Activated T-cell treated with anti-CD3 and anti-CD28 coated beads, Interleukin-2, amount 50 U/mL, for 48 hours (primary cell): ENCODE measurements at regions not wholly inside any gene's neighbourhood (a gene's known extent, or its start where the extent isn't known, plus 50 kb on each side); places are given as distances from the start of the nearest gene placed in this dataset.
"Not testable (repeated sequence)": the region's sequence is repeated elsewhere in the genome, so short reads cannot be mapped to it uniquely, and the experiment has no call there.

Experiments used
- DNase-seq, 2 experiments: peaks; one replicate each; pipeline ENCODE4 v3.0.0-alpha.2; 2020

DNA sequence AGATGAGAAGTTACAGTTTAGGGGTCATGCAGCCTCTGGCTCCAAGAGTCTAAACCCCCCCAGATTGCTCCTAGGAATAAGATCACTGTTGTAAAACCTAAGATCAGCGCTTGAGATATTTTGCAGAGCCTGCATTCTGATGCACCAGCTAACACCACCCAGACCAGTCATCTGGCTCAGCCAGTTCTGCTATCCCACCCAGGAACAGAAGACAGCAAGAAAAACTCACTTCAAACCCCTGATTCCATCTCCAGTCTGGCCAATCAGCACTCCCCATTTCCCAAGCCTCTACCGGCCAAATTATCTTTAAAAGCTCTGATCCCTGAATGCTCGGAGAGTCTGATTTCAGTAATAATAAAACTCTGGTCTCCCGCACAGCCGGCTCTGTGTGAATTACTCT is 158.6 kb downstream of the ZNF664 start:
- DNase-seq = no peak

DNA sequence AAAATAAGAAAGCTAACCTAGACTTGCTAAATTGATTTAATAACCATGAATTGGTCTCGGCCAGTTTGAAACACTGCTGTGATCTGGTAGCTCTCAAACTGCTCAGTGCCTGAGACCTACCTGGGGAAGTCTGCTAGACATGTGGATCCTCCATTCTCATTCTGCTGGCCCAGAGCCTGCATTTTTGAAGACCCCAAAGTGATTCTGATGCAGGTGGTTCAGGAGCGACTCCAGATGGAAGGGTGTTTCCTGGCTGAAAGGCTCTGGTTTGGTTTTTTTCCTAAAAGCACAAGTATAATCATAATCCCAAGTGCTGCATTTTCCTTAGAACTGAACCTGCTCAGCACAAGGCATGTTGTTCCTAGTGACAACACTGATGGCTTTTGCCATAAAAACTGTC is 159.5 kb downstream of the ZNF664 start:
- no peak for DNase-seq

DNA sequence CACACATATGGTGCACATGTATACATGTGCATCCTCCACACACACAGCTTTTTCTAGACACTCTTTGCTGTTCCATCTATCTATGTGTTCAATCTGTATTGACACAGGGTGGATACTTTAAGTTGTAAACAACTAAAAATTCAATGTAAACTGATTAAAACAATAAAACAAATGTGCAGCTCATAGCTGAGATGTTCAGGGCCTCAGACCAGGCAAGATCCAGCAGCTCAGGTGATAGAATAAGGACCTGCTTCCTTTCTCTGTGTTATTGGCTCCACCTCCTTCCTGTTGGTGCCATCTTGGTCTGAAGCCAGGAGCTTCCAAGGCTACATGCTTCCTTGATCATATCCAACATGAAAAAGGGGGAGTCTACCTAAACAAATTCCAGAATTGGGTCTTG is 158.1 kb upstream of the RFLNA start:
- DNase-seq = no peak

DNA sequence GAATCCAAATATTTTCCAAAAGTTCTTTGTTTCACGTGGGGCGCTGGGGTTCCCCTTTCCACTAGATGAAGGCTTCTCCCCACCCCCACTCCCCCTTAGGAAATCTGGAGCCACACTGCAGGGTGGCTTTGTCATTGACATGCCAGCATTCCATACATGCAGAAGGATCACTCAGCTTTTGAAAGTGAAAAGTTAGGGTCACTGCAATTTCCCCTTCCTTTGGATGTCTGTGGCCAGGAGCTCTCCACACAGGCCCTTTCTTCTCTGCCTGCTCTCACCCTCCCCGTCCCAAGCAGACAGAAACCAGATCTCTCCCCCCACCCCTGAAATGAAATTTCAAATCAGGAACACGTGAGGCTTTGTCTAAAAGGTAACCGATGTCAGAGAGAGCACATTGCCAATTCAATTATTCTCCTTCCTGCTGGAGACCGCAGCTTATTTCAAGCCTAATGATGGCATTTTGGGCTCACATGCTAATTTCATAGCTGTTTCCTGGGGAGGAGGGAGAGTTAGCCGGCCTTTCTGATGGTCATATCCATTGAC is 153.9 kb upstream of the RFLNA start:
- no peak for DNase-seq

DNA sequence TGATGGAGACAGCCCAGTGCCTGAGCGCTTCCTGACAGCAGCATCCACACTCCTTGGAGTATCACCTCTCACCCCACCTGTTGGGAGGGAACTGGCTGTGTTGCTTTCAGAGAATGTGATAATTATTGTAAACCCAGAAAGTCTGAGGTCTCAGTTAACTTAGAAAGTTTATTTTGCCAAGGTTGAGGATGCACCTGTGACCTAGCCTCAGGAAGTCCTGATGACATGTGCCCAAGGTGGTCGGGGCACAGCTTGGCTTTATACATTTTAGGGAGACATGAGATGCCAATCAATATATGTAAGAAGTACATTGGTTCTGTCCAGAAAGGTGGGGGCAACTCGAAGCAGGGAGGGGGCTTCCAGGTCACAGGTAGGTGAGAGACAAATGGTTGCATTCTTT is 153.3 kb upstream of the RFLNA start:
- not testable (repeated sequence) for DNase-seq

DNA sequence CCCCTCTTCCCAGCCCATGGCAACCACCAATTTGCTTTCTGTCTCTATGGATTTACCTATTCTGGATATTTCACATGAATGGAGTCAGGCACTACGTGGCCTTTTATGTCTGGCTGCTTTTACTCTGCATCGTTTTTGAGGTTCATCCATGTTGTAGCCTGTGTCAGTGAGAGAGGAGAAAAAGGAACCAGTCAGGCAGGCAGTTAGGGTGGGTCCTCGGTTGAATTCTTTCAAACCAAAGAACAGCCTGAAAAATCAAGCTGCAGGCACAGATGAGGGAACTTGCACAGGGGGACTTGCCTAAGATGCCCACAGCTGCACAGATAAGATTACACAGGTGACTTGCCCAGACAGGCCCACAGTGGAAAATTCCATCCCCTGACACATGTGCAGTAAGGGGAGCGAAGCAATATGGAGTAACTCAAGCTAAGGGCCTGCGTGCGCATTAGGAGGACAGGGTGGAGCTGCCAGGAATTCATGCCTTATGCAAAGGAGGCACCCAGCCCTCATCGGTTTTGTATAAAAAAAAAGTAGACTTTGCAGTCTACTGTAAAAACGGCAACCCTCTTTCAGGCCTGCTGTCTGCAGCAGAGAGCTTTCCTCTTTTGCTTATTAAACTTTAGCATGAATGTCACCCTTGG is 152.4 kb upstream of the RFLNA start:
- DNase-seq = no peak

DNA sequence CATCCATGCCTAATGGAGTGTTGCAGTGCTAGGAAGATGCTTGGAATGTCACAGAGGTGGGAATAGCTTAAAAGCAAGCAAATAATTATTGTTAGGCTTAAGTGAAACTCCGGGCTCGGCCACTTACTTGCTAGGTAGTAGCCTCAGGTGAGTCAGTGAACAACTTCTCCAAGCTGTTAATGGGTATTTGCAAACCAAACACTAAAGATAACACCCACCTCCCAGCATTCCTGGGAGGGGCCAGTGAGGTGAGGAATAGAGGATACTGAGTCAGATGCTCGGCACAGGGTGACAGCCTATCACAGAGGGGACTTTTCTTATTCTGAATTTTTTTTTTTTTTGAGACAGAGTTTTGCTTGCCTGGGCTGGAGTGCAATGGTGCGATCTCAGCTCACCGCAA is 151.2 kb upstream of the RFLNA start:
- DNase-seq = no peak

DNA sequence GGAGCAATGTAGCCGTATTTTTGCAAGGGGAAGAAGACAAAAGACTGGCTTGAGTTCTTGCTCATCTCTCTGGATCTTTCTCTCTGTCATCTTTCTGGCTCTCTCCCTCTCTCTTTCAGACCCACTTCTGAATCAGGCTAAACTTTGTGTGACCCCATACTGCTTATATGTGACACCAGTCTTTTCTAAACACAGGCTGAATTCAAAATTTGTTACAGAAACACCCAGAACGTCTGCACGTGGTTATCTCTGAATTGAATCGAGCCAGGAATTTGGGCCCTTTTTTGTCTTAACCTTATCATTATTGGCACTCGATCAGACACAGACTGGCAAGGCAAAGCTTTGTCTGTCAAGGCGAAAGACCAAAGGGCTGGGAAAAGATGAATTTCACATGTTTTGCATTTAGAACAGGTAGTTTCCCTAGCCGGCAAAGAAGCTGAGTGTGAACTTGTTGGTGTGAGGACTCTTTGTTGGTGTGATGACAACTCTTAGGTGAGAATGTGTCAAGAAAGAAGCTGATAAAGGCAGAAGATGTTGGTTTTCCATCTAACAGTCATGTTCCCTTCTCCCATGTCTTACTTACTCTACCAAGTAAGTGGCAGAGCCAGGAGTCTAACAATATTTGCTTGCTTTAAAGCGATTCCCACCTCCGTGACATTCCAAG is 150.2 kb upstream of the RFLNA start:
- no peak for DNase-seq

DNA sequence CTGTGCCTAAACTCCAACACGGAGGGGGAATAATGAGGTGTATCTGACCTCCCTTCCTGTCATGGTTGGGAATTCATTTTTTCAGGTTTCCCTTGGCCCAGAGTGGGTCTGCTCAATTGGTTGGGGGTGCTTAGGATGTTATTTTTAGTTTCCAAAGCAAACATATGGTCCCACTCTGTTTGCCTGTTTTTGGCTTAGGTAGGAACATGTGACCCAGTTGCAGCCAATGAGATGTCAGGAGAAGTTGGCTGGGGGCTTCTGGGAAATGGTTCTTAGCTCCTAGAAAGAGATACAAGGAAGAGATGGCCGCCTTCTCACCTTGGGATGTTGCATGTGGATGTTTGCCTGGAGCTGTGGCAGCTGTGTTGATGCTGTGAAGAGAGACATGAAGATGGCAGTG is 147.9 kb upstream of the RFLNA start:
- DNase-seq = no peak

DNA sequence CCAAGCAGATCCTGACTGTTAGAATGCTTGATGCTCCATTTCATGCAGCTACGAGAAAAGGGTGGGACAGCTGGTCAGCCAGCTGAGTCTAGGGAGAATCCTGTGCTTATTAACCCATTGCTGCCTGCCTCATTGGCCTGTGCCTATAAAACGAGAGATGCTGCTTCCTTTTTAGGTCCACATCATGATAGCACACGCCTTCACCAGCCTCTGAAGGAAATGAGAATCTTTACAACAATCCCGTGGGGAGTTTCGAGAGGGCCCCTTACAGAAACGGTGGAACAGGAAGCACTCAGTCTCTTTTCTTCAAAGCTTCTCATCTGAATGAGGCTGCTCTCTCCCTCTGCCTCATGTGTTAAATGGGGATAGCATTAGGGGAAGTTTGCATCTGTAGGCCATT is 147.3 kb upstream of the RFLNA start:
- DNase-seq = no peak

DNA sequence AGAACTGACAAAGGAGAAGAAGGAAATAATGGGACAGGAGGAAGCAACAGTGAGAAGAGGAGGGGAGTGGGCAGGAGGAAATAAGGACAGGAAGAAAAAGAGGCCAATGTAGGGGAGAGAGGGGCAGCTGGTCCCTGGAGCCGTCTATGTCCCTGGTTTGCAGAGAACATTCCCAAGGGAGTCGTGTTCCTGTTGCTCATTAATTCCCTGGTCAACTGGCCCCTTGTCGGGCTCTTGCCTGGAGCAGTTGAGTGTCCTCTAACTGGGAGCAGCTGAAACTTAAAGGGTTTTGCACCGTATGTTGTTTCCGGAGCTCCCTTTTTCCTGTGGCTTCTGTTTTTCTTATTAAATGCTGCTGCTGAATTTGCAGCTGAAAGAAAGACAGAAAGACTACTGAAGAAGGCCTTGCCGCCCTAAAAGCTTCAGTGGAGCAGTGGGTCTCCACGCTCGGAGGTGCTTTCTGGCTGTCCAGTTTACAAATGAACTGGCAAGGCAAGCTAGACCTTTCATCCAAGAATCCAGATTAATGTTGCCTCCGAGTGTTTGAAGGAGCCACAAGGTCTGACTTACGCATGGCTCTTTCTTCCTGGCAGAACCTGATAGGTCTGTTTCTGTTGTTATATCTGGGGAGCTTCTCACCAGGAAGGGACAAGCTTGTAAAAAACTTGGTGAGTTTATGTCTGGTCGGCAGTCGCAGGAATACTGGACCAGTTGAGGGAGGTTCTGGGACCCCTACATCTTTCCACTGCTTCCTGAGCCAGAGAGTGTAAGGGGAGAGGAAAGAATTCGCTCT is 146.2 kb upstream of the RFLNA start:
- no peak for DNase-seq

DNA sequence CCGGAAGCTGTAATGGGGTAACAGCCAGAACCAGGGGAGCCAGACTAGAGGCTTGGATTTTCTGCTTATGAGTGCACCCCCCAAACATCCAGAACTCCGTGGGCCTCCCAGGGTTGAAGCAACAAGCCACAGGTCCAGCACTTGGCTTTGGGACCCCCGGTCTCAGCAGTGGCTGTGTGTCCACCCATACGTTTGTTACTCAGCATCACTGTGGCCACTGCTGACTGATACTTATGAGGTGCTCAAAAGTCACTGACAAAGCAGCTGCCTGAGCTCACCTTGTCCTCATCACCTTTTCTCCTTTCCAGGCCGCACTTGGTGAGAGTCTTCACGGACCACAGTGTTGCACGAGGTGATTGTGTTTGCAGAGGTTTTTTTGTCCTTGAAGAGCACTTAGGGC is 145.6 kb upstream of the RFLNA start:
- DNase-seq = no peak

DNA sequence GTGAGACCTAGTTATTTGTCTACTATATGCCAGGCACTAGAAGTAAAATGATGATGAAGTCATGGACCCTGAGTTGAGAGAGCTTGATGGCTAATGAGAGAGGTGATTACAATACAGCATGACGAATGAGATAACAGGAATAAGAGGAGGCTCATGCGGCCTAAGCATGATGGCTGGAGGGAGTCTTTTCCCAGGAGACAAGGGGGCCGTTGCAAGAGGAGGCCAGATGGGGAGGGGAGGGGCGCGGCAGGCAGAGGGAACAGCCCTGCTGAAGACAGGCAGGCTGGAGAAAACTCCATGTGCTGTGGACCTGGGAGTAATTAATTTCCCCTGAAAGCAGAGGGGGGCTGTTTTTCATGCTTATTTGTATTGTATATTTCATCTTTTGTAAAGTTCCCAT is 144.7 kb upstream of the RFLNA start:
- no peak for DNase-seq

DNA sequence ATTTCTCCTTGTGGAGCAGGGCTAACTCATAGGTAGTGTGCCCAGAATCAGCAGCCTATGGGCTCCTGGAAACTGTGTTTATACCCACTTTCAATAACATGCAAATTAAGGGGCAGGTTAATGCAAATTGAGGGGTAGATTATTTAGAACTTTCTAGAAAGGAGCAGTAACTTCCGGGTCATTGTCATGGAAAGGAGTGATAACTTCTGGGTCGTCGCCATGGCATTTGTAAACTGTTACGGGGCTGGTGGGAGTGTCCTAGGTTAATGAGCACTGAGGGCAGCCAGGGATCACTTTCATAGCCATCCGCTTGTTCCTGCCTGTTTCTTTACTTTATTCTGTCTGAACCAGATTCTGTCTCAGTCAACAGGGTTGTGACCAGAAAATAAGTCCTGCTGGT is 143.3 kb upstream of the RFLNA start:
- DNase-seq = no peak

DNA sequence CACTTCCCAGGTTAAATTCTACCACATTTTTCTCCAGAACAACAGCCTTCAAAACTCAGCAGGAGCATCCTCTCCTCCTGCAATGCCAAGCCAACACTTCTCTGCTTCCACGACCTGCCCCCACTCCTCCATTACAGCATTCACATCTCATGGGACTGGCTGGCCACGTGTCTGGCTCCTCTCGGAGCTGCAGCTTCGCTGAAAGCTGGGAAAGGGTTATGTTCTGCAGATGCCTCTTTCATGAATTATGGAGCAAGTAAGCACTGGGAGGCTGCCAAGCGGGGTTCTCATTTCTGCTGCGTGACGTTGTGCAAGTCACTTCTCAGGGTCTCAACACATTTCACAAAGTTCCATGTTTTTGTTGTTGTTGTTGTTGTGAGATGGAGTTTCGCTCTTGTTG is 142.2 kb upstream of the RFLNA start:
- no peak for DNase-seq

DNA sequence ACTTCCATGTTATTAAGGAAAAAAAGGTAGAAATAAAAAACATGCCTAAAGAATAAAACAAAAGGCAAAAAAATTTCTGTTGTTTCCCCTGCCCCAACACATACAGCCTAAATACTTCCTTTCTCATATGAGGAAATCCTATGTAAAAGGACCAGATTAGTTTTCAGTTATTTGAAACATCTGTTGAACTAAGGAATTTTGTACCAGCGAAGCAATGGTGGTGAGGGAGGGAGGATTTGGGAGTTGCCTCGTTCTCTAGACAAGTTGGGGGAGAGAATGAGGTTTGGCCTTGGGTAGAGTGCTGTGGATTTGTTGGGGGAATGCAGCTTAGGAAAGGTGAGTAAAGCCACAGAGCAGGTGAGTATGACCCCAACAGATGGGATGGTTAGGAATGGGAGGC is 141.5 kb upstream of the RFLNA start:
- no peak for DNase-seq

DNA sequence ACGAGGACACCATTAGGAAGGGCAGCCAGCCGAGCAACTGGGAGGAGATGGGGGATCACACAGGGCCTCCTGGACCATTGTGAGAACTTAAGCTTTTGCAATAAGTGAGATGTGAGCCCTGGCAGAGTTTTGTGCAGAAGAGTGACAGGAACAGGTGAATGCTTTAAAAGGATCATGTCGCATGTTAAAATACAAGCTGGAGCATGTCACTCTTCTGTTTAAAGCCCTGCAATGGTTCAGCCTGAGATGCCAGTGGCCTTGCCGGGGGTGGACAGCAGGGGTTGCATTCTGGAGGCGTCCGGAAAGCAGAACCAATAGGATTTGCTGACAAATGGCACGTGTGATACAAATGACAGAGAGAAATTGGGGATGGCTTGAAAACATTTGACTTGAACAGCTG is 137.5 kb upstream of the RFLNA start:
- no peak for DNase-seq

DNA sequence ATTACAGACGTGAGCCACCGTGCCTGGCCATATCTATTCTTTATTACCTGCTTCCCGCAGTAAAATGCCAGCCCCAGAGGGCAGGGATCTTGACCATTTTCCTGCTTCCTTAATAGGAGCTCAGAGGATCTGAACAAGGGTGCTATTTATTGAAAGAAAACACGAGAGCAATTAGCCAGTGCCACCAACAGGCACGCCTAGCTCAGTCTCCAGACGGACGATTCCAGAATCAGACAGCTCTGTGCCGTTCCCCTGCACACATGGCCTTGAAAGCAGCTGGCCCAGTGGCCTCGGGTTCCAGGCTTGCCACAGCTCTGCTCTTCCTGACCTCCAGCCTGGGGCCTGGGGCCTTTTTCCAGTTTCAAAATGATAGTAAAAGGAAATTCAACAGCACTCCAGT is 135.2 kb upstream of the RFLNA start:
- no peak for DNase-seq

DNA sequence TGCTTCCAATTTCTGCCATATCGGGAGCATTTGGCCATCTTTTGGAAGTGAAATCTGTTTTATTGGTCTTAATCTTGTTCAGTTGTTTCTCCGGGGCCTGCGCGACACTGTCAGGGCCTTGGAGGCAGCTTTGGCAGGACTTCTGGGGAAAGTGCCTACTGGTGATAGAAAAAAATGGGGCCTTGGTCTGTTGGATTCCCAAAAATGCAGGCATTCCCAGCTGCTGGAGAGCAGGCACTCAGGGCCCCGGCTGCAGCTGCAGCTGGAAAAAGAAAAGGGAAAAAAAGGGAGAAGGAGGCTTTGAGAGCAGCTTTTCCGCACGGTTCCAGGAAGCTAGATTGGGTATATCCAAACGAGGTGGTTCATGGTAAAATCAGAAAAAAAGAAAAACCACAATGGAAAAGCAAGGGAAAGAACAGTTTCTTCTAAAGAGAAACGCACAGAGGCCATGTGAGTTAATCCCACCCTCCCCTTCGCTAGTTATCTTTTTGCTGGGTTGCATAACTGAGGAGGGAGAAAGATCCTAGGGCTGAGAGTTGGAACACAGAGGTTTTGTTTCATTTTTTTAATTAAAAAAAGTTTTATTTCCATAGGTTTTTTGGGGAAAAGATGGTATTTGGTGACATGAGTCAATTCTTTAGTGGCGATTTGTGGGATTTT is 134.7 kb upstream of the RFLNA start:
- DNase-seq = no peak

DNA sequence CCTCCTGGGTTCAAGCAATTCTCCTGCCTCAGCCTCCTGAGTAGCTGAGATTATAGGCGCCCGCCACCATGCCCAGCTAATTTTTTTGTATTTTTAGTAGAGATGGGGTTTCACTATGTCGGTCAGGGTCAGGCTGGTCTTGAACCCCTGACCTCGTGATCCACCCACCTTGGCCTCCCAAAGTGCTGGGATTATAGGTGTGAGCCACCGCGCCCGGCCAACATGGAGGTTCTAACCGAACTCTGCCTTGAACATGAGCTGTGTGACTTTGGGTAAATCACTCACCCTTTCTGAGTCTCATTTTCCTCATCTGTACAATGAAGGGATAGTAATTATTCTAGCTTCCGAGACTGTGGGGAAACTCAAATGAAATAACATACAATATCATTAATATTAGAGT is 133.5 kb upstream of the RFLNA start:
- not testable (repeated sequence) for DNase-seq

DNA sequence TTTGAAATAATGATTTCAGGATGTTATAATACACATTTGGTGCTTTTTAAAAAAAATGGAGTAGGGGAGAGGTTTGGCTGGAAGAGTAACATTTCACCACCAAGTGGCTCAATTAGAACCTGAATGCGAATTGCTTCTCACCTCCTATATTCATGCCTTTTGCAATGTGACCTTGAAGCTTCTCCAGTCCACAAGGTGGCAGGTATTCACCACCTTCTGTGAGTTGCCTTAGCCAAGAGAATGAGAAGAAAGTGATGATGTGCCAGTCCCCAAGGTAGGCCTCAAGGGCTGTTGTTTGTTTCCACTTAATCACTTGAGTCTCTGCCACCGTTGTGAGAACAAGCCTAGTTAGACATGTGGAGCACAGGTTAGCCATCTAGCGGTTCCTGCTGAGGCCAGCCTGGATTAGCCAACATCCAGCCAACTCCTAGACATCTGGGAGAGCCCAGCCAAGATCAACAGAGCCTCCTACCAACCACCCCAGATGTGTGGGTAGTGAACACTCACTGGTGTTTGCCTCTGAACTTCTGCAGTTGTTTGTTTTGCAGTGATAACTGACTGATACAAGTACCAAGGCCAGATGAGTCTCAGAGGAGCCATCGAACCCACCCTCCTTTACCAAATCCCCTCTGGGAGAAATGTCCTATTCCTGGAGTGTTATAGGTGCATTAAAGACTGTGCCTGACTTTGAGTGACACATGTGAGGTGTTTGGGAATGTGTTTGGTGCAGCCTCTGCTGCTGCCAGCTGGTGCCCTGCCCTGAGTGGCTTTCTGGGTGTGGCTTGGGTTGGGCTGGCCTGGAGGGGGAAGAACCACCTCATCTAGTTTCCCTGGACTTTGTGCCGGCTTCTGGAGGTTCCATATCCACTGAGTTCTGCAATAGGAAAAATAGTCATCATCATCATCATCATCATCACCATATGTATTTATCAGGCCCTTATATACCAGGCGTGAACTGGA is 132.5 kb upstream of the RFLNA start:
- peak in 1 of 2 experiments; percentile 25 for DNase-seq

DNA sequence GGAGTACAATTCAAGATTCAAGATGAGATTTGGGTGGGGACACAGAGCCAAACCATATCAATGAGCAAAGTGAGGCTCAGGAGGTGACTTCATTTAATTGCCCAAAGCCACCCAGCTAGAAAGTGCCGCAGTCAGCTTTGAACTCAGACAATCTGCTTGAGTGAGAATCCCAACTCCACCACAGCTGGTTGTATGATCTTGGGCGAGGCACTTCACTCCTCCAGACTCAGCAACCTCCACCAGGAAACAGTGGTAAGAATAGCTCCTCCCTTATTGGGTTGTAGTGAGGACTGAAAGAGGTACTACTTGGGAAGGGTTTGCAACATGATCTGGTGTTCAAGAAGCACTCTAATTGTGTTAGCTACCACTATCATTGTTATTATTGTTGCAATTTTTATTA is 129.2 kb upstream of the RFLNA start:
- no peak for DNase-seq
